ENCODE measurements at regions not wholly inside any gene's neighbourhood (a gene's known extent, or its start where the extent isn't known, plus 50 kb on each side); places are given as distances from the start of the nearest gene placed in this dataset.

DNA sequence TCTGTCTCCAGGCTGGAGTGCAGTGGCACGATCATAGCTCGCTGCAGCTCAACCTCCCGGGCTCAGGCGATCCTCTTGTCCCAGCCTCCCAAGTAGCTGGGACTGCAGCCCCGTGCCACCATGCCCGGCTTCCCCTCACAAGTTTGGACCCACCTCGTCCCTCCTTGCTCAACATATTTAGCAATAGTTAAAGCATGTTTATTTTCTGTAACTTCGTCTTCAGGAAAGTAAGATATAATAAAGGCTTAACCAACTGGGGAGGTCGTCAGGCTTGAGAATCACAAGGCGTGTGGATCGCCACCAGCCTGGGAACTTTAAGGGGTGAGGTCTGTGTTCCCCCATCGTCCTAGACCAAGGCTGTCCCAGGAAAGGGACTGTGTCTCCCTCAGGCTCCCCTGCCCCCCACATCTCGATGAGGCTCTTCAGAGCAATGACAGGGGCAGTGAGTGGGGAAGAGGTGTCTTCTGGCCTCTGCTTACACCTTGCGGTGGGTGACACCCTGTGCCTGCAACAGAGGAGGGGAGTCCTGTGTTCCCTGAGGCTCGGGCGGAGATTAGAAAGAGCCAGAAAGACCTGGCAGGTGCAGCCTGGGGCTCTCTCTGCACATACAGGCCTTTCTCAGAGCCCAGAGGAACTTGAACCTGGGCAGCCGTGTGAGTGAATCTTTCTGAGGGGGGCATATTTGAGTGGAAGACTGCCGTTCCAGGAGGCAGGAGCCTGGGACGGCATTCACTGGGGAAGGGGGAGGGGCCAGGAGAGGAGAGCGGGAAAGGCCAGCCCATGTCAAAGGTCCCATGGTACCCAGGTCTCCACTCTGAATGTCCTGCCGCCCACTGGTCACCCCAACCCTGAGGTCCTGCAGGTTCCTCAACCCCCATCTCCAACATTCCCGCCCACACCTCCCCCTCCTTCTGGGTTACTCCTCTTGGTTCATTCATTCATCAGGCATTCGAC, 152.3 kb downstream of the SMAD6 start:
- Histone ChIP-seq H3K27ac (ENCODE audit: low read length, poor library complexity, severe bottlenecking) (no peak overlapping the region), H2BK12ac (ENCODE audit: low read length in 2 of 2) (peak overlapping the region in 1 of 2 experiments; percentile 10), H3K18ac (ENCODE audit: low read depth in 1 of 2, low read length in 2 of 2) (no peak overlapping the region), H3K14ac (ENCODE audit: low read length in 2 of 2) (no peak overlapping the region), H4K8ac (ENCODE audit: low read length) (no peak overlapping the region), H3K9ac (ENCODE audit: low read length) (peak overlapping the region; percentile 27), H2BK5ac (ENCODE audit: low read depth, low read length, poor library complexity, severe bottlenecking) (no peak overlapping the region), H2BK120ac (ENCODE audit: low read depth, low read length) (no peak overlapping the region), H3K4me1 (ENCODE audit: control insufficient read depth, insufficient read depth, low read depth, low read length) (peaks cover 11% of the 10 kb centered on the region), H3K9me3 (ENCODE audit: control insufficient read depth, low read length) (no peaks in the 10 kb centered on the region), H3K79me1 (replicated peaks; ENCODE audit: low read length, poor library complexity, severe bottlenecking) (peaks cover 9% of the 10 kb centered on the region), H2AK5ac (ENCODE audit: low read length, severe bottlenecking) (no peak overlapping the region), H4K91ac (ENCODE audit: low read length) (no peak overlapping the region), H3K4me3 (ENCODE audit: insufficient read depth in 1 of 2, low read depth in 1 of 2, low read length in 2 of 2) (no peak overlapping the region), H3K23ac (ENCODE audit: low read length in 2 of 2) (no peak overlapping the region), H2BK15ac (ENCODE audit: low read depth, poor library complexity, severe bottlenecking) (no peak overlapping the region), H3K27me3 (ENCODE audit: control insufficient read depth in 1 of 2, insufficient read depth in 1 of 2, low read length in 2 of 2) (no peaks in the 10 kb centered on the region), H2AFZ (ENCODE audit: low read depth, low read length) (no peak overlapping the region), H3K36me3 (ENCODE audit: control insufficient read depth in 1 of 2, insufficient read depth in 2 of 2, low read depth in 1 of 2, low read length in 2 of 2) (peaks cover 3 to 35% of the 10 kb centered on the region in 2 experiments), H3K4ac (ENCODE audit: low read depth in 1 of 2, low read length in 2 of 2) (no peak overlapping the region), H3K4me2 (ENCODE audit: low read length, poor library complexity, severe bottlenecking) (no peak overlapping the region)
- DNase-seq: no peak
- 88% methylated on average over 17 of the region's 23 CpGs for WGBS

DNA sequence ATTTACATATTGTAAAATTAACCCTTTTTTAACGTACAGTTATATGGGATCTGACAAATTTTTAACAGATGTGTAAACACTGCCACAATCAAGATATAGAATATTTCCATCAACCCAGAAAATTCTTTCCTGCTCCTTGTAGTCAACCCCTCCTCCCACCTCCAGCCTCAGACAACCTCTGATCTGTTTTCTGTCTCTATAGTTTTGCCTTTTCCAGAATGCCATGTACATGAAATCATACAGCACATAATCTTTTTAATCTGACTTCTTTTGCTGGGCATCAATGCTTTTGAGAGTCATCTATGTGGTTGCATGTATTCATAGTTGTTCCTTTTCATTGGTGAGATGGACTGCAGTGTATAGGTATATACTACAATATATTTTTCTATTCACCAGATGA, 153.0 kb downstream of the SMAD6 start:
- WGBS: 93% methylated on average over 1 of the region's 1 CpG

DNA sequence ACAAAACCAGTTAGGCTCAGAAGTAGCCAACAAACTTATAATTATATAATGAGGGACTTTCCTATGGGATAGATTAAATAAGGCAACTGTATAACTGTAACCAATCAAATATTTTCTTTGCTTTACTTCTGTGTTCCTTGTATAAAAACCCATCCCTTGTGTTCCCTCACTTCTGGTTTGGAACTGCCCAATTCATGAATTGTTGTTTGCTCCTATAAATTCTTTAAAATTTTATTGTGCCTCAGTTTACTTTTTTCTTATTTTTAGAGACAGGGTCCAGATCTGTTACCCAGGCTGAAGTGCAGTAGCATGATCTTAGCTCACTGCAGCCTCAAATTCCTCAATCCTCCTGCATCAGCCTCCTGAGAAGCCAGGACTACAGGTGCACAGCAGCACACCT, 155.7 kb downstream of the SMAD6 start:
- DNase-seq: no peak
- H3K27me3 ChIP-seq (ENCODE audit: control insufficient read depth in 1 of 2, insufficient read depth in 1 of 2, low read length in 2 of 2): no peaks in the 10 kb centered on the region
- no peak overlapping the region for H3K14ac ChIP-seq (ENCODE audit: low read length in 2 of 2)

More for the DNA sequence above, 153.0 kb downstream of the SMAD6 start:
- H3K36me3 ChIP-seq (ENCODE audit: control insufficient read depth in 1 of 2, insufficient read depth in 2 of 2, low read depth in 1 of 2, low read length in 2 of 2): peaks cover 6 to 39% of the 10 kb centered on the region in 2 experiments
- H3K4me3 ChIP-seq (ENCODE audit: insufficient read depth in 1 of 2, low read depth in 1 of 2, low read length in 2 of 2): no peak overlapping the region
- peaks cover 9% of the 10 kb centered on the region for H3K79me1 ChIP-seq (replicated peaks; ENCODE audit: low read length, poor library complexity, severe bottlenecking)
- H2BK15ac ChIP-seq (ENCODE audit: low read depth, poor library complexity, severe bottlenecking): no peak overlapping the region
- peak overlapping the region in 1 of 2 experiments; percentile 25 for H2BK12ac ChIP-seq (ENCODE audit: low read length in 2 of 2)
- H2AFZ ChIP-seq (ENCODE audit: low read depth, low read length): no peak overlapping the region
- H3K9ac ChIP-seq (ENCODE audit: low read length): peak overlapping the region; percentile 27
- H3K14ac ChIP-seq (ENCODE audit: low read length in 2 of 2): no peak overlapping the region
- no peak overlapping the region for H3K4ac ChIP-seq (ENCODE audit: low read depth in 1 of 2, low read length in 2 of 2)
- H3K18ac ChIP-seq (ENCODE audit: low read depth in 1 of 2, low read length in 2 of 2): no peak overlapping the region
- peaks cover 12% of the 10 kb centered on the region for H3K4me1 ChIP-seq (ENCODE audit: control insufficient read depth, insufficient read depth, low read depth, low read length)
- H3K27me3 ChIP-seq (ENCODE audit: control insufficient read depth in 1 of 2, insufficient read depth in 1 of 2, low read length in 2 of 2): no peaks in the 10 kb centered on the region
- no peak overlapping the region for H3K27ac ChIP-seq (ENCODE audit: low read length, poor library complexity, severe bottlenecking)
- H4K8ac ChIP-seq (ENCODE audit: low read length): no peak overlapping the region
- DNase-seq: no peak
- no peak overlapping the region for H2BK120ac ChIP-seq (ENCODE audit: low read depth, low read length)
- H3K4me2 ChIP-seq (ENCODE audit: low read length, poor library complexity, severe bottlenecking): no peak overlapping the region
- H3K23ac ChIP-seq (ENCODE audit: low read length in 2 of 2): no peak overlapping the region
- H2BK5ac ChIP-seq (ENCODE audit: low read depth, low read length, poor library complexity, severe bottlenecking): no peak overlapping the region
- no peak overlapping the region for H4K91ac ChIP-seq (ENCODE audit: low read length)
- H3K9me3 ChIP-seq (ENCODE audit: control insufficient read depth, low read length): no peaks in the 10 kb centered on the region
- no peak overlapping the region for H2AK5ac ChIP-seq (ENCODE audit: low read length, severe bottlenecking)

DNA sequence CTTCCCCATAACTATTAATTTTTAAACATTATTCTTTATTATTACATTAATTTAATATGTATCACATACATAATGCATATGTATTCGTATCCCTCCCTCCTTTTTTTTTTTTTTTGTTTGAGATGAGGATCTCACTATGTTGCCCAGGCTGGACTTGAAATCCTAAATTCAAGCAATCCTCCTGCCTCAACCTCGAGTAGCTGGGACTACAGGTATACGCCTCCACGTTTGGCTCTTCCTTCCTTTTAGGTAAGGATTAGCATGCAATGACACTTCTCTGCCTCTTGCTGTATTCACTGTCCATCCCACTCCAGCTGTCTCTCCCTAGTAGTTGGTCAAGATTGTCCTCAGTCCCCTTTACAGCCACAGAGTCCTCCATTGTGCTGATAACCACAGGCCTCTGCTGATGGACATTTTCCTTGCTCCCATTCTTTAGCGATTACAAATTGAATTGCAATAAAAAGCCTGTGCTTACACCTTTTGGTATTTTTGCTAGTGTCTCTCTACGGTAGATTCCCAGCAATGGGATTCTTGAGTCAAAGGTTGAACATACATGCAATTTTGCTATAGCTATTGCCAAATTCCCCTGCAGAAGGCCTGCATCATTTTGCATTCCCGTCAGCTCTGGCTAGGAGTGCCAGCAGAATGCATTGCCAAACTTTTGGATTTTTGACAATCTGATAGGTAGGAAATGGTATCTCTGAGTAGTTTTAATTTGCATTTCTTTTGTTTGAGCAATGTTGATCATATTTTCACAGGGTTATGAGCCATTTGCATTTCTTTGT, 156.6 kb downstream of the SMAD6 start:
- no peak overlapping the region for H2BK5ac ChIP-seq (ENCODE audit: low read depth, low read length, poor library complexity, severe bottlenecking)
- no peak overlapping the region for H2BK12ac ChIP-seq (ENCODE audit: low read length in 2 of 2)
- H2BK120ac ChIP-seq (ENCODE audit: low read depth, low read length): no peak overlapping the region
- no peak overlapping the region for H3K4ac ChIP-seq (ENCODE audit: low read depth in 1 of 2, low read length in 2 of 2)
- peaks cover 3% of the 10 kb centered on the region for H3K79me1 ChIP-seq (replicated peaks; ENCODE audit: low read length, poor library complexity, severe bottlenecking)
- no peak overlapping the region for H3K27ac ChIP-seq (ENCODE audit: low read length, poor library complexity, severe bottlenecking)
- no peaks in the 10 kb centered on the region for H3K9me3 ChIP-seq (ENCODE audit: control insufficient read depth, low read length)
- H2AFZ ChIP-seq (ENCODE audit: low read depth, low read length): no peak overlapping the region
- 75% methylated on average over 7 of the region's 7 CpGs for WGBS
- peaks cover 5% of the 10 kb centered on the region for H3K4me1 ChIP-seq (ENCODE audit: control insufficient read depth, insufficient read depth, low read depth, low read length)
- no peak overlapping the region for H2AK5ac ChIP-seq (ENCODE audit: low read length, severe bottlenecking)
- no peak overlapping the region for H3K18ac ChIP-seq (ENCODE audit: low read depth in 1 of 2, low read length in 2 of 2)
- H3K4me2 ChIP-seq (ENCODE audit: low read length, poor library complexity, severe bottlenecking): no peak overlapping the region
- peaks cover 3 to 50% of the 10 kb centered on the region in 2 experiments for H3K36me3 ChIP-seq (ENCODE audit: control insufficient read depth in 1 of 2, insufficient read depth in 2 of 2, low read depth in 1 of 2, low read length in 2 of 2)
- H3K27me3 ChIP-seq (ENCODE audit: control insufficient read depth in 1 of 2, insufficient read depth in 1 of 2, low read length in 2 of 2): no peaks in the 10 kb centered on the region
- no peak overlapping the region for H3K14ac ChIP-seq (ENCODE audit: low read length in 2 of 2)
- no peak overlapping the region for H3K4me3 ChIP-seq (ENCODE audit: insufficient read depth in 1 of 2, low read depth in 1 of 2, low read length in 2 of 2)
- no peak overlapping the region for H2BK15ac ChIP-seq (ENCODE audit: low read depth, poor library complexity, severe bottlenecking)
- H4K91ac ChIP-seq (ENCODE audit: low read length): no peak overlapping the region
- no peak overlapping the region for H4K8ac ChIP-seq (ENCODE audit: low read length)
- DNase-seq: no peak
- no peak overlapping the region for H3K9ac ChIP-seq (ENCODE audit: low read length)
- no peak overlapping the region for H3K23ac ChIP-seq (ENCODE audit: low read length in 2 of 2)

More for the DNA sequence above, 155.7 kb downstream of the SMAD6 start:
- peaks cover 2% of the 10 kb centered on the region for H3K4me1 ChIP-seq (ENCODE audit: control insufficient read depth, insufficient read depth, low read depth, low read length)
- no peak overlapping the region for H2BK5ac ChIP-seq (ENCODE audit: low read depth, low read length, poor library complexity, severe bottlenecking)
- H3K4me2 ChIP-seq (ENCODE audit: low read length, poor library complexity, severe bottlenecking): no peak overlapping the region
- H3K79me1 ChIP-seq (replicated peaks; ENCODE audit: low read length, poor library complexity, severe bottlenecking): peaks cover 3% of the 10 kb centered on the region
- no peak overlapping the region for H3K27ac ChIP-seq (ENCODE audit: low read length, poor library complexity, severe bottlenecking)
- H3K9me3 ChIP-seq (ENCODE audit: control insufficient read depth, low read length): no peaks in the 10 kb centered on the region
- H2BK12ac ChIP-seq (ENCODE audit: low read length in 2 of 2): no peak overlapping the region
- H4K91ac ChIP-seq (ENCODE audit: low read length): no peak overlapping the region
- H2BK15ac ChIP-seq (ENCODE audit: low read depth, poor library complexity, severe bottlenecking): no peak overlapping the region
- no peak overlapping the region for H3K4ac ChIP-seq (ENCODE audit: low read depth in 1 of 2, low read length in 2 of 2)
- H4K8ac ChIP-seq (ENCODE audit: low read length): no peak overlapping the region
- H2AFZ ChIP-seq (ENCODE audit: low read depth, low read length): no peak overlapping the region
- no peak overlapping the region for H2BK120ac ChIP-seq (ENCODE audit: low read depth, low read length)
- H3K23ac ChIP-seq (ENCODE audit: low read length in 2 of 2): no peak overlapping the region
- peaks cover 4 to 49% of the 10 kb centered on the region in 2 experiments for H3K36me3 ChIP-seq (ENCODE audit: control insufficient read depth in 1 of 2, insufficient read depth in 2 of 2, low read depth in 1 of 2, low read length in 2 of 2)
- H3K18ac ChIP-seq (ENCODE audit: low read depth in 1 of 2, low read length in 2 of 2): no peak overlapping the region
- H3K4me3 ChIP-seq (ENCODE audit: insufficient read depth in 1 of 2, low read depth in 1 of 2, low read length in 2 of 2): no peak overlapping the region
- no peak overlapping the region for H3K9ac ChIP-seq (ENCODE audit: low read length)
- H2AK5ac ChIP-seq (ENCODE audit: low read length, severe bottlenecking): no peak overlapping the region

All from mesenchymal stem cell (in vitro differentiated cells and primary cell).